ENCODE measurements at regions not wholly inside any gene's neighbourhood (a gene's known extent, or its start where the extent isn't known, plus 50 kb on each side); places are given as distances from the start of the nearest gene placed in this dataset.
"Not testable (repeated sequence)": the region's sequence is repeated elsewhere in the genome, so short reads cannot be mapped to it uniquely, and the experiment has no call there.

DNA sequence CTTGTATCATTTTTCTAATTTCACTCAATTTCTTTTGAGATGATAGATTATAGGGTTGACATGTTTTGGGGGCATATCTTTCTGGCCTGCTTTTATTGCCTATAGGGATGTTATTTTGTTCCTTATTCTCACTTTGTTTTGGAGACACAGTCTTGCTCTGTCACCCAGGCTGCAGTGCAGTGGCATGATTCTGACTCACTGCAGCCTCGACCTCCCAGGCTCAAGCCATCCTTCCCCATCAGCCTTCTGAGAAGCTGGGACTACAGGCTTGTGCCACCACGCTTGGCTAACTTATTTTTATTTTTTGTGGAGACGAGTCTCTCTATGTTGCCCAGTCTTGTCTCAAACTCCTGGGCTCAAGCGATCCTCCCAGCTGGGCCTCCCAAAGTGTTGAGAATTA, 72.8 kb upstream of the FAN1 start:
- WGBS, 5 donors = 84 to 94% (median 90%) methylated on average over 4 of the region's 4 CpGs
- Histone ChIP-seq H3K9me3 (no peaks in the 10 kb centered on the region), H3K27ac (no peak overlapping the region), H3K4me1 (no peaks in the 10 kb centered on the region), H3K27me3 (no peaks in the 10 kb centered on the region), H3K4me3 (no peak overlapping the region), H3K36me3 (no peaks in the 10 kb centered on the region)
- TF ChIP-seq POLR2AphosphoS5 (IDR thresholded peaks at IDR 0.05) = no peak
- no peak for TF ChIP-seq POLR2A (IDR thresholded peaks at IDR 0.05)
- TF ChIP-seq EP300 (IDR thresholded peaks at IDR 0.05) = no peak
- TF ChIP-seq, protein P1, sequence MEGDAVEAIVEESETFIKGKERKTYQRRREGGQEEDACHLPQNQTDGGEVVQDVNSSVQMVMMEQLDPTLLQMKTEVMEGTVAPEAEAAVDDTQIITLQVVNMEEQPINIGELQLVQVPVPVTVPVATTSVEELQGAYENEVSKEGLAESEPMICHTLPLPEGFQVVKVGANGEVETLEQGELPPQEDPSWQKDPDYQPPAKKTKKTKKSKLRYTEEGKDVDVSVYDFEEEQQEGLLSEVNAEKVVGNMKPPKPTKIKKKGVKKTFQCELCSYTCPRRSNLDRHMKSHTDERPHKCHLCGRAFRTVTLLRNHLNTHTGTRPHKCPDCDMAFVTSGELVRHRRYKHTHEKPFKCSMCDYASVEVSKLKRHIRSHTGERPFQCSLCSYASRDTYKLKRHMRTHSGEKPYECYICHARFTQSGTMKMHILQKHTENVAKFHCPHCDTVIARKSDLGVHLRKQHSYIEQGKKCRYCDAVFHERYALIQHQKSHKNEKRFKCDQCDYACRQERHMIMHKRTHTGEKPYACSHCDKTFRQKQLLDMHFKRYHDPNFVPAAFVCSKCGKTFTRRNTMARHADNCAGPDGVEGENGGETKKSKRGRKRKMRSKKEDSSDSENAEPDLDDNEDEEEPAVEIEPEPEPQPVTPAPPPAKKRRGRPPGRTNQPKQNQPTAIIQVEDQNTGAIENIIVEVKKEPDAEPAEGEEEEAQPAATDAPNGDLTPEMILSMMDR (IDR thresholded peaks at IDR 0.05) = no peak
- no peak for DNase-seq
- intact Hi-C loops (cut with DNase I; ENCODE audit: low total_unique reads) = no loop called here

DNA sequence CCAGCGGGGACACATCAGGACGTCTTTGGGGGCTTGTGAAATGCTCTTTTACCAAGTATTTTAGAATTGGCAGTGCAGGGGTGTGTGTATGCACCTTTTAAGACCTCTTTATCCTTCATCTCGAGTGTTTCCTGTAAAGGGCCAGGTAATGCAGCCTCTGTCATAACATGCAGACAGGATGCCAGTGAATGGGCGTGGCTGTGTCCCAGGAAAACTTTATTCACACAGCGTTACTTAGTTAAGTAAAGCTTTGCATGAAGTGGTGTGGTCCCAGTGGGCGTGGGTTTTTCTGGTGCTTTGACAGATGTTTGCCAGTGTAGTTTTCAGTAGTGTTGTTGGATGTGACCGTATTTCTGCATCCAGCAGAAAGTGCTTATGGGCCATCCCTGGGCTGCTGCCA, 70.3 kb upstream of the FAN1 start:
- WGBS, 5 donors = 76 to 83% (median 78%) methylated on average over 7 of the region's 7 CpGs
- H3K4me1 ChIP-seq; H3K36me3 ChIP-seq; intact Hi-C loops (cut with DNase I; ENCODE audit: low total_unique reads); H3K27me3 ChIP-seq; DNase-seq; H3K9me3 ChIP-seq; H3K4me3 ChIP-seq; H3K27ac ChIP-seq: not testable (repeated sequence)

DNA sequence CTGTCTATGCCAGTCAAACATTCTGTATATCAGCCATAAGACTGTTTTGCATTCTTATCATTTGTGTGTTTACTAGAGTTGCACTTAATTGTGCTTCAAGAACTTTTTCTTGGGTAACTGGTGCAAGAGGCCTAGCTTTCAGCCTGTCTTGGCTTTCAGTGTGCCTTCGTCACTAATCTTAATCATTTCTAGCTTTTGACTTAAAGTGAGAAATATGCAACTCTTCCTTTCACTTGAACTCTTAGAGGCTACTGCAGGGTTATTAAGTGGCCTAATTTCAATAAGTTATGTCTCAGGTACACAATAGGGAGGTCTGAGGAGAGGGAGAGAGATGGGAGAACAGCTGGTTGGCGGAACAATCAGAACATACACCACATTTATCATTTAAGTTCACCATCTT, 62.1 kb upstream of the FAN1 start:
- H3K36me3 ChIP-seq; intact Hi-C loops (cut with DNase I; ENCODE audit: low total_unique reads); DNase-seq; H3K9me3 ChIP-seq; H3K4me1 ChIP-seq; H3K27me3 ChIP-seq; H3K27ac ChIP-seq; H3K4me3 ChIP-seq: not testable (repeated sequence)
- WGBS, 5 donors = 90 to 98% (median 95%) methylated on average over 2 of the region's 2 CpGs

DNA sequence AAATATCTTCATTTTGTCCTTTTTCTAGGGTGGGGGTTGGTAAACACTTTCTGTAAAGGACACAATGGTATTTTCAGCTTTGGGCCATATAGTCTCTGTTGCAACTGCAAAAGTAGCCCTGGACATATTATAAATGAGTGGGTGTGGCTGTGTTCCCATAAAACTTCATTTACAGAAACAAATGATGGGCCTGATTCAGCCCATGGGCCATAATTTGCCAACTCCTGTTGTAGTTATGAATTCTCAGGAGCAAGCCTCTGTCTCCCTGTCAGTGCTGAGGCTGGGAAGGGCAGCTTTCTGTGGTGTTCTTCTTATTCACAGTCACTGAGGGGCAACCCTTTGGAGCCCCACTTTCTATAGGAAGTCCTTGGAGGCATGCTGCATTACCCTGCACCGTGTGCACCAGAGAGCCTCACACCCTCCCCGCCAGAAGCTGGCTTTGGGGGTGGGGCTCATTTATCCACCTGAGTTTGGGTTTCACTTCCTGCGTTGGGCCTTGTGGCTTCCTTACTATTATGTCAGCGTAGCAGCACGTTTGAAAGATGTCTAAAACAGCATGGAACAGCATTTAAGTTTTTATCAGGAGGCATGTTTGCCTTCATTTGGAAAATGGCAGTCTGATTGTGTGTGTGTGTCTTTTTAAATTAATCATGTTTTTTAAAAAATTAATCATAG, 60.8 kb upstream of the FAN1 start:
- WGBS, 5 donors = 32 to 55% (median 37%) methylated on average over 3 to 5 of the region's 5 CpGs
- H3K9me3 ChIP-seq; H3K27ac ChIP-seq; H3K27me3 ChIP-seq; intact Hi-C loops (cut with DNase I; ENCODE audit: low total_unique reads); H3K36me3 ChIP-seq; H3K4me3 ChIP-seq; H3K4me1 ChIP-seq: not testable (repeated sequence)
- peak in 1 of 2 donors; percentile 29 for DNase-seq

DNA sequence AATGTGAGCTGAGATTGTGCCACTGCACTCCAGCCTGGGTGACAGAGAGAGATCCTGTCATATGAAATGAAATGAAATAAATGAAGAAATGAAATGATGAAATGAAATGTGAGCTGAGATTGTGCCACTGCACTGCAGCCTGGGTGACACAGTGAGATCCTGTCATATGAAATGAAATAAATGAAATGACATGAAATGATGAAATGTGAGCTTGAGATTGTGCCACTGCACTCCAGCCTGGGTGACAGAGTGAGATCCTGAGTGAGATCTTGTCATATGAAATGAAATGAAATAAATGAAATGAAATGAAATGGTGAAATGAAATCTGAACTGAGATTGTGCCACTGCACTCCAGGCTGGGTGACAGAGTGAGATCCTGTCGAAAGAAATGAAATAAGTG, 58.2 kb upstream of the FAN1 start:
- DNase-seq; H3K4me3 ChIP-seq; H3K27me3 ChIP-seq; H3K36me3 ChIP-seq; H3K9me3 ChIP-seq; intact Hi-C loops (cut with DNase I; ENCODE audit: low total_unique reads); H3K27ac ChIP-seq; H3K4me1 ChIP-seq: not testable (repeated sequence)
- 82 to 90% (median 87%) methylated on average over 1 of the region's 1 CpG for WGBS, 5 donors

Small RNAs in the stretch of these regions (small RNA-seq; reads per million reads assigned to genes)
- 0 reads per million in 4 donors for gene RN7SL82P

Measured in stomach (tissue), 8 donors.